ENCODE measurements at regions not wholly inside any gene's neighbourhood (a gene's known extent, or its start where the extent isn't known, plus 50 kb on each side); places are given as distances from the start of the nearest gene placed in this dataset.

DNA sequence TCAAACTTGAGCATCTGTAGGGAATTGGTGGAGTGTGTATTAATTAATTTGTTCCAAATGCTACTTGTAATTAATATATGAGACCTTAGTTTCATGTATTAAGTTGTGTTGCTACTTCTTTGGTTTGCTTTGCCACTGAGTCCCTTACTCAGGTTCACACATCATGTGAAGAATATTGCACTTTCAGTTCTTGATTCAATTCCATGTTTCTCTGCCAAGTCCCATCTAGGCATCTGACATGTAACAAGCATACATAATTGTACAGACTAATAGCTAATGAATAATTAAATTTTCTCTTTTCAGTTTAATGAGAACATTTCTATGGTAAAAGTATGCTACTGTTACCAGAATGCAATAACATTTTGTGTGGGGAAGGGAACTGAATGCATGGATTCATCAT, 640.0 kb downstream of the TMTC2 start:
- TF ChIP-seq, protein P1, sequence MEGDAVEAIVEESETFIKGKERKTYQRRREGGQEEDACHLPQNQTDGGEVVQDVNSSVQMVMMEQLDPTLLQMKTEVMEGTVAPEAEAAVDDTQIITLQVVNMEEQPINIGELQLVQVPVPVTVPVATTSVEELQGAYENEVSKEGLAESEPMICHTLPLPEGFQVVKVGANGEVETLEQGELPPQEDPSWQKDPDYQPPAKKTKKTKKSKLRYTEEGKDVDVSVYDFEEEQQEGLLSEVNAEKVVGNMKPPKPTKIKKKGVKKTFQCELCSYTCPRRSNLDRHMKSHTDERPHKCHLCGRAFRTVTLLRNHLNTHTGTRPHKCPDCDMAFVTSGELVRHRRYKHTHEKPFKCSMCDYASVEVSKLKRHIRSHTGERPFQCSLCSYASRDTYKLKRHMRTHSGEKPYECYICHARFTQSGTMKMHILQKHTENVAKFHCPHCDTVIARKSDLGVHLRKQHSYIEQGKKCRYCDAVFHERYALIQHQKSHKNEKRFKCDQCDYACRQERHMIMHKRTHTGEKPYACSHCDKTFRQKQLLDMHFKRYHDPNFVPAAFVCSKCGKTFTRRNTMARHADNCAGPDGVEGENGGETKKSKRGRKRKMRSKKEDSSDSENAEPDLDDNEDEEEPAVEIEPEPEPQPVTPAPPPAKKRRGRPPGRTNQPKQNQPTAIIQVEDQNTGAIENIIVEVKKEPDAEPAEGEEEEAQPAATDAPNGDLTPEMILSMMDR (IDR thresholded peaks at IDR 0.05) = no peak
- TF ChIP-seq POLR2AphosphoS5 (IDR thresholded peaks at IDR 0.05) = no peak
- no peak for TF ChIP-seq POLR2A (IDR thresholded peaks at IDR 0.05)
